Esophagus squamous epithelium (tissue), 4 donors: ENCODE measurements at regions not wholly inside any gene's neighbourhood (a gene's known extent, or its start where the extent isn't known, plus 50 kb on each side); places are given as distances from the start of the nearest gene placed in this dataset.

Source experiments
- POLR2A ChIP-seq, 4 donors: fragments of 450-650 bp; IDR thresholded peaks; one replicate each; pipeline ENCODE4 v1.6.1; 2017; ENCODE audit warnings: antibody characterized with exemption in 4 of 4, mild to moderate bottlenecking in 4 of 4, moderate library complexity in 3 of 4
- TF ChIP-seq, protein P1 (sequence below), 6 experiments: fragments of 450-650 bp in 4 of 6; fragments of 200-600 bp in 2 of 6; sonication (generic) in 2 of 6; IDR thresholded peaks; one replicate each; pipeline ENCODE4 v1.5.1; 2016 to 2019; ENCODE audit warnings: antibody characterized with exemption in 6 of 6, mild to moderate bottlenecking in 4 of 6, moderate library complexity in 4 of 6

DNA sequence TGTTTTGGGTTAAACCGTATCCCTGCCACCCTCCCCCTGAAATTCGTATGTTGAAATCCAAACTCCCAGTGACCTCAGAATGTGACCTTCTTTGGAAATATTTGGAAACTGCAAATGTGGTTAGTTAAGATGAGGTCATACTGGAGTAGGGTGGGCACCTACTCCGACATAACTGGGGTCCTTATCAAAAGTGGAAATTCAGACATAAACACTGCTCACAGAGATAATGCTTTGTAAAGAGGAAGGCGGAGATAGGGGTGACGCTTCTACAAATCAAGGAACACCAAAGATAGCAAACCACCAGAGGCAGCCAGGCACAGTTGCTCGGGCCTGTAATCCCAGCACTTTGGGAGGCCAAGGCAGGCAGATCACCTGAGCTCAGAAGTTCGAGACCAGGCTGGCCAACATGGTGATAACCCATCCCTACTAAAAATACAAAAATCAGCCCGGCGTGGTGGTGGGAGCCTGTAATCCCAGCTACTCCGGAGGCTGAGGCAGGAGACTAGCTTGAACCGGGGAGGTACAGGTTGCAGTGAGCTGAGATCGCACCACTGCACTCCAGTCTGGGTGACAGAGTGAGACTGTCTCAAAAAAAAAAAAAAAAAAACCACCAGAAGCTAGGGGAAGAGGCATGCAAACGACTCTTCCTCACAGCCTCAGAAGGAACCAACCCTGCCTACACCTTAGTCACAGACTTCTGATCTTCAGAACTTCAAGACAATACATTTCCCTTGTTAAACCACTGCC is 51.1 kb upstream of the CHD2 start:
- TF ChIP-seq, protein P1, sequence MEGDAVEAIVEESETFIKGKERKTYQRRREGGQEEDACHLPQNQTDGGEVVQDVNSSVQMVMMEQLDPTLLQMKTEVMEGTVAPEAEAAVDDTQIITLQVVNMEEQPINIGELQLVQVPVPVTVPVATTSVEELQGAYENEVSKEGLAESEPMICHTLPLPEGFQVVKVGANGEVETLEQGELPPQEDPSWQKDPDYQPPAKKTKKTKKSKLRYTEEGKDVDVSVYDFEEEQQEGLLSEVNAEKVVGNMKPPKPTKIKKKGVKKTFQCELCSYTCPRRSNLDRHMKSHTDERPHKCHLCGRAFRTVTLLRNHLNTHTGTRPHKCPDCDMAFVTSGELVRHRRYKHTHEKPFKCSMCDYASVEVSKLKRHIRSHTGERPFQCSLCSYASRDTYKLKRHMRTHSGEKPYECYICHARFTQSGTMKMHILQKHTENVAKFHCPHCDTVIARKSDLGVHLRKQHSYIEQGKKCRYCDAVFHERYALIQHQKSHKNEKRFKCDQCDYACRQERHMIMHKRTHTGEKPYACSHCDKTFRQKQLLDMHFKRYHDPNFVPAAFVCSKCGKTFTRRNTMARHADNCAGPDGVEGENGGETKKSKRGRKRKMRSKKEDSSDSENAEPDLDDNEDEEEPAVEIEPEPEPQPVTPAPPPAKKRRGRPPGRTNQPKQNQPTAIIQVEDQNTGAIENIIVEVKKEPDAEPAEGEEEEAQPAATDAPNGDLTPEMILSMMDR (IDR thresholded peaks at IDR 0.05): no peak
- no peak for TF ChIP-seq POLR2A (IDR thresholded peaks at IDR 0.05)
